ENCODE measurements at regions not wholly inside any gene's neighbourhood (a gene's known extent, or its start where the extent isn't known, plus 50 kb on each side); places are given as distances from the start of the nearest gene placed in this dataset.
A peak's percentile ranks its signal among the peaks of the same experiment; 100 is the strongest.
"Not testable (repeated sequence)": the region's sequence is repeated elsewhere in the genome, so short reads cannot be mapped to it uniquely, and the experiment has no call there.

DNA sequence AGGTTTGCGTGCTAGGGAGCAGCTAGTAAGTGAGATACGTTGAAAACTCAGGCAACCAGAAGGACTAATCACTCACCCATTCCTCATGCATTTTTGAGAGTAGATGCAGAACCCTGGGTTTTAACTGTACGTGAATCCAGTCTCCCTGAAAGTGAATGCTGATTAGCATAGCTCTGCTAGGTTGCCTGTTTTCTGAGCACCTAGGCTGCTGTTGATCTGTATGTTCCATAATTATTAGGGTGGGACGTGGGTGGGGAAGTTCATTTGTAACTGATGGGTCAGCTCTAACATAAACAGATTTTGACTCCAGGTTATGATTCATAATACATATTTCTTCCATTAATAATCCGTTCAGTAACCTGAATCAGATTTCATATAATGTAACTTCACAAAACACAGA lies 379.0 kb upstream of the FANCL start:
- ATAC-seq (no peak), DNase-seq (no peak)

DNA sequence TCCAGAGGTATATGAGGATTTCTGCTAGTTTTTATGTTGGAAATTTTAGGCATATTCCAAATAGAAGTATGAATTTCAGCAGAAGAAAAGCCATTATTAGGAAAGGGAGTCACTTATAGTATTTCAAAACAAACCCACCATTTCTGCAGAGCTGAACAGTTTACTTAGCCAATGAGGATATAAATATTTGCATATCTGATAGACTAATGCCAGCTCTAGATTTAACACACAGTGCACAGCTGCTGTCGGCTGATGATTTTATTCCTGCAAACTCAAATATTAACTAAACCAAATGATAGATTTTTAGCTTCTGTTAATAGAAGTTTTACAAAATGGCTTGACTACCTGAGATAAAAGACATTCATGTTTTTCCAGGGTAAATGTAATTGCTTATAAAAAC lies 375.8 kb upstream of the FANCL start:
- DNase-seq (no peak), ATAC-seq (no peak)

- no peak for DNase-seq
These were observed 373.1 kb upstream of the FANCL start for GRCh38 chr2:58614219-58614618.

DNA sequence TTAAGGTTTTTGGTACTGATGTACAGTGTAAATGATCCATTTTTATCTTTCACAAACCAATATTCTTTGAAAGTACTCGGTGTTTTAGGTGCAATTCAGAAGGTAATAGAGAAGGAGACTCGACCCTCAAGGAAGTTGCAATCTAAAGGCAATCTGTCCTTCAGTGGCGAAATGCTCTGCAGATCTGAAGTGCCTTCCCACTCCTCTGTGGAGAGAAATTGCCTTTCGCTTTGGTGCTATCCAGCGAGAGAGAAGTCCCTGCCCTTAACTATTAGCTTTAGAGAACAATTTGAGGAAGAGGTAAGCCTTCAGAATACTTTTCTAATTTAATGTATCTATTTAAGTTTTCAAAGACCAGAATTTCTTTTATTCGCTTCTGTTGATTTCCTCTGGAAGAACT lies 371.8 kb upstream of the FANCL start:
- DNase-seq (no peak), ATAC-seq (no peak)

More at GRCh38 chr2:58614219-58614618, 373.1 kb upstream of the FANCL start:
- ATAC-seq = no peak

DNA sequence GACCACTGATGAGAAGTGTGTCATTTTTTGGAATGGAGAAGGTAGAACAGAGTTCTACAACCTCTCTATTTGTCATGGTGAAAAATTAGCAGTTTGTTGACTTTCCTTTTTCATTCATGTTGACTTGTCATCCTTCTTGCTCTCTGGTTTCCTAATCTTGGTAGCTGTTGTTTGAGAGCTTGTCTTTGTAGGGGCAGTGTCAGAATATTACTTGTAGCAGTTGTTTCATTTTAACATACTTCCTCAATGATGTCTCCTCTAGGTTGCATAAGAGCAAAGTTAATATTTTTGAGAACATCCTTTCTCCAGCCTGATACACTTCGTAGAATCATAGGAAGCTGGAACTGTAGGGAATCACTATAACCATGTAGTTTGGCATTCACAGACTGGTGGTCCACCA lies 368.2 kb upstream of the FANCL start:
- ATAC-seq (no peak), DNase-seq (no peak)

DNA sequence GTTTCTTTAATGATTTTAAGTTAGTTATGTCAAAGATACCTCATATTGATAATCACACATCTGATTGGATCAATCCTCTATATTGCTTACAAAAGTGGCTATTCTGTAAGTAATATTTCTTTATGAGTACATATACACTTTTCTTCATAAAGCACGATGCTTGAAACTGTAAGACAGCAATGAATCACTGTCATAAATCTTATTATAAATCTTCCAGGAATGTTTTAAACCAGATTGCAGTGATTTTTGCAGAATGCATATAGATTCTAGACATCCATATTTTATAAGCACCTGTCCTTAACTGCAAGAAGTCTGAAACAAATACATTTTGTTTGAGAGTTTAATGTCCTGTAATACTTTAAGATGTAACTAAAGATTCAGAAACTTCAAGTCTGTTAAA lies 367.0 kb upstream of the FANCL start:
- DNase-seq = no peak
- ATAC-seq = no peak

GRCh38 chr2:58607448-58607847 lies 366.3 kb upstream of the FANCL start:
- DNase-seq = no peak
- ATAC-seq = no peak

- ATAC-seq = no peak
- DNase-seq = no peak
These were observed 365.7 kb upstream of the FANCL start for GRCh38 chr2:58606799-58607198.

DNA sequence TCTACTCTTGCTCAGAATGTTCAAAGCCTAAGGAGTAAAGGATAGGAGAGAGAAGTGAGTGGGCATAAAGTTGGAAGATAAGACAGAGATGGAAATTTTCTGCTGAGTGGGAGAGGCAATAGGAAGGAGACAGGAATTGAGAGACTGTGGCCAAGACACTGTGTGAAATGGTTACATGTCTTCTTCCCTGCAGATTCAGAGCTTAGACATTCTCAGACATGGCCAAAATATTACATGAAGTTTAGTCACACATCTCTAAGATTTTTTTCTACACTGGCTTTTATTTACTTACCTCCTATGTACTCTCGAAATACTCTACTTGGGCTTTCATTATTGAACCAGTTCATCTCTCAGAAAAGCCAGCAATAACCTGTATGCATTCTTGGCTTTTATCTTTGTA lies 363.0 kb upstream of the FANCL start:
- DNase-seq = no peak
- ATAC-seq = no peak

DNA sequence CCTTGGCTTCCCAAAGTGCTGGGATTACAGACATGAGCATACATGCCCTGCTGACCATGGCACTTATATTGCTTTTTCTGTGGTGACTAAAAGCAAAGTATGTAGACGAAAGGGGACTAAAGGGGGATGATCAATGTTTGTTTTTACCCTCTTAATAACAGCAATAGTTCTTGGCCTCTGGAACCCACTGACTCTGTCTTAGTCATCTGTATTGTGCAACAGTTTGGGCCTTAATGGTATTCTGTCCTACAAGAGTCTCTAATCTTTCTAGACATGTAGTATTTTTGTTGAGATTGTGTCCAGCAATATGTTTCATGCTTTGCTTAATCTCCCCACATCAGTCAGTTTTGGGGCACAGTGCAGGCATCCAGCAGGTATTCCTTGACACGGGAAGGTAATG lies 359.9 kb upstream of the FANCL start:
- DNase-seq = no peak
- ATAC-seq = no peak

GRCh38 chr2:58598171-58598570 lies 357.0 kb upstream of the FANCL start:
- ATAC-seq (no peak), DNase-seq (no peak)

DNA sequence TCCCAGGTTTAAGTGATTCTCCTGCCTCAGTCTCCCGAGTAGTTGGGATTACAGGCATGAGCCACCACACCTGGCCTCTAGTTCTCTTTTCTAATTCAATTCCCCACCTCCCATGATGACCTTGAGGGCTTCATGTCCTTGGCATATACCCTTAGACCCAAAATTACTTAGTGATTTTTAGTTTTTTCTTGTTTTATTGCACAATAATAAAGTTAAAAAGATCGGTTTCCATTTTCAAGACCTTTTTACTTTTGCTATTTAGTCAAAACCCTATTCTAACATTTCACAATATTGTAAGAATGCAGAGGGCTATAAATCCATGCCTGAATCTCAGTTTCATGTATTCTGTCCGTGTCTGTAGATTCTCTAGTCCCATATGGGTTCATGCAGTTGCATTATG lies 354.6 kb upstream of the FANCL start:
- DNase-seq = no peak
- ATAC-seq = no peak

GRCh38 chr2:58594762-58595161 lies 353.6 kb upstream of the FANCL start:
- ATAC-seq = no peak
- no peak for DNase-seq

DNA sequence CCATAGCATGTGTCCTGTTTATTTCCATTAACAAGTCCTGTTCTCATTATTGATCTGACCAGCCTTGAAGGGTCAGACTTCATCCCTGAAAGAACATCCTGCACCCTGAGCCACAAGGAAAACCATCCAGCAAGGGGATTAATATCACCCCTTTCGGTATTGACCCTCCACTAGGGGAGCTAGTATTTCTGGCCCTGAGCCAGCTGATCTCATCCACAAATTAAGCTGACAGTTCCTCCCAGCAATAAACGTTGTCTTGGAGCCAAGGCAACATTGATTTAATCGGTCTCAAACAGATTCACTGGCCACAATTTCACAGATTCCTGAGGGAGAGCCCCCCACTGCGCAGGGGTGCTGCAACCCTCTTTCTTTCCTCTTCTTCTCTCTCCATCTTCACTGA lies 353.1 kb upstream of the FANCL start:
- ATAC-seq (no peak), DNase-seq (no peak)

- ATAC-seq, DNase-seq: not testable (repeated sequence)
These were observed 345.1 kb upstream of the FANCL start for GRCh38 chr2:58586178-58586577.

GRCh38 chr2:58585233-58585632 lies 344.1 kb upstream of the FANCL start:
- ATAC-seq = no peak

DNA sequence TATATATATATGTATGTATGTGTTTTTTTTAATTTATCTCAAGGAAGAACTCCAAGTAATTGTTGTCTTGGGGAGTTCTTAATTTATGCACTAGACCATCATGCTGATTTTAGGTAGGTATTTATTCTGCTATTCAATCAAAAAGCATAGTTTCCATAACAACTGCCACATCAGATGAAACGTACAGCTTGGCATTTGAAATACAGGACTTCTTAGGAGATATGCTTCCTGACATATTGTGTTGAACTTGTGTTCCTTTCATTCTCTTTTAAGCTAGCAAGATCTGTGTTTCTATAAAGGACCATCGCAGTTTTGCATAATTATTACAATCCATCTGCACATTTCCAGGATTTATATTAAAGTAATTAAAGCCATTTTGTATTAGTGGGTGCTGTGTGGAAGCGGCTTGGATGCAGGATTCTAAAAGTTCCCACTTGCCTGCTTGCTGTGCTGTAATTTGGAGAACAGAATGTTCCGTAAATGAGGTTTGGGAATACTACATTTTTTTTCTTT lies 343.5 kb upstream of the FANCL start:
- no peak for ATAC-seq
- no peak for DNase-seq

More at GRCh38 chr2:58585233-58585632, 344.1 kb upstream of the FANCL start:
- no peak for DNase-seq

DNA sequence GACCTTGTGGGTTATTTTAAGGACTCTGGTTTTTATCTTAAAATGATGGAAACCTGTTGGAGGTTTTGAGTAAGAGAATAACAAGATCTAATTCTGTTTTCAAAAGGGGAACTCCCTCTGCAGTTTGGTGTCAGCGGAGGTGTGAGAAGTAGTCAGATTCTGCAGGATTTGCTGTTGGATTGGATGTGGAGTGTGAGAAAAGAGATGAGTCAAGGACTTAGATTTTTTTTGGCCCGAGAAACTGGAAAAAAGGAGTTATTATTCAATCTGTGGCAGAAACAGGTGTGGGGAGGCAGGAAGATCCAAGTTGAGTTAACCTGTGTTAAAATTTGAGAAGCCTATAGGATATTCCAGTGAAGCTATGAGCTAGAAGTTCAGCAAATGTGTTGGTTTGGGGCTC lies 337.2 kb upstream of the FANCL start:
- ATAC-seq (no peak), DNase-seq (no peak)

GRCh38 chr2:58574873-58575272 lies 333.7 kb upstream of the FANCL start:
- DNase-seq = no peak
- no peak for ATAC-seq

DNA sequence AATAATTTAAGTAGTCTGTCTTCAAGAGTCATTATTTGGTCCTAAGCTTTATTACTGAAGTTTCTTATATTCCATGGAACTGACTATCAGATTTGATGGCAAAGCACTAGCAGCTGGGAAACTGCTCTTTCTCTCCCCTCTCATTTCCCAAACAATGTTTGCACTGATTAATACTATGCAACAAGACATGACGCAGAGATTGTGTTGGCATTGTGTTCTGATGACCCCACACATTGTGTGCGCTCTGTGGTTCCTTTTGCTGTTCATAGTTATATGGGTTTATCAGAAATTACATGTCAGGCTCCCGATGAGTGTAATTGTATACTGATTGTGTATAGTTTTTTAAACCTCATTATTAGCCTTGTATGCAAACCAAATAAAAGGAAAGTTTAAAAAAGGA lies 331.6 kb upstream of the FANCL start:
- DNase-seq (no peak), ATAC-seq (no peak)

DNA sequence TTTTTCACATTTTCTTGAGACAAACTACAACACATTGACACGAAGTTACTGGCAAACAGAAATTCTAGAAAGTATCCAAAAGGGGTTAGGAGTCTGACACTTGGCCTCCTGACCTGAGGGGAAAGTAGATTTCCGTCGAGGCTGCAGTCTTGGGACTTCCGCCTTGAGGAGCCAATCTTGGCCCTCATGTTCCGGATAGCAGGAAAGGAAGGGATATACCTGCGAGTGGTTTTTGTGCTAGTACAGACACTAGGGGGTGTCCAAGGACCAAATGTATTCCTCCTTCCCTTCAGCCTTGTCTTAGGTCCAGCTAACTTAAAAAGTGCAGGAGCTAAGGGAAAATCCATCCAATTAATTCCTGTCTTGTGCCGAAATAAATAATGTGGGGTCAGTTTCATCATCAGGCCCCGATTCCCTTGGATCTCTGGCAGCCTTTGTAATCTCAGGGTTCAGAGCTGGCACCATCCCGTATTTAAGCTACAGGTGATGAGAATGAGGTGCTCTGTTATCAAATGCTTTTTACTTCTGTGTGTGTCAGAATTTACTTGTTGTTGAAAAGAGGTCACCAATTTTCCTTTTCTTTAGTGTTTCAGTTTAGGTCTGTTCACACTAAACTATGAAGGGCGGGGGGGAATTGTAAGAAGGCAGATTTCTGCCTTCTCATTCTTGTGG lies 330.2 kb upstream of the FANCL start:
- ATAC-seq (no peak), DNase-seq (peak; percentile 12)

DNA sequence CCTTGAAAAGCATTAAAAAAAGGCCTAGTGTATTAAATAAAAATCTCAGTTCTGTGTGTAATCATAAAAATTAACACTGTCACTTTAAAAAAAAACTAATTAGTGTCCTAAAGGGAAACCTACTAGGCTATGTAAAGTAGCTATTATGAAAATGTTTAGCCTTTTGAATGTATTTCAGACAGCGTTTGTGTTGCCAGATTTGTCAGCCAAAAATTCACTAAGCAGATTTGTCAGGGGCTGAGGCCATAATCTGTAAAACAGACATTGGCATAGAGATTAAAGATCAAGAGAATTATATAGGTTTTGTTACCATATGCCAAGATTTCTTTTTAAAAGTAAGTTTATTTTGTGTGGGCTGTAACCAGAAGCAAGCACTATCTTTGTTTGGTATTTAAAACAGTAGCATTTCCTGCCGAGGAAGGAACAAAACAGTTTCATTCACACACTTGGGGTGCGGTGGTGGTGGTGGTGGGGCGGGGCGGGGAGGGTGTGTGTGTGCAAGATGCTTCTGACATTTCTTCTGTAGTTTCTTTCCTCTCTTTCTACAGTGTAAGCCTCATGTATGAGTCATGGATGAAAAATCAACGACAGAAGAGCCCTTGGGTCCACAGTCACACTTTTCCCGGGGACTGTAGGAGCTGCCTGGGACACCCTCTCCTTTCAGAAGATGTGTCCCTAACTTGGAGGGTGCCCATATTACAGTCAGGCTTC lies 328.5 kb upstream of the FANCL start:
- DNase-seq = peak; percentile 6
- peak; percentile 52 for ATAC-seq

- no peak for ATAC-seq
These were observed 327.8 kb upstream of the FANCL start for GRCh38 chr2:58568901-58569300.

DNA sequence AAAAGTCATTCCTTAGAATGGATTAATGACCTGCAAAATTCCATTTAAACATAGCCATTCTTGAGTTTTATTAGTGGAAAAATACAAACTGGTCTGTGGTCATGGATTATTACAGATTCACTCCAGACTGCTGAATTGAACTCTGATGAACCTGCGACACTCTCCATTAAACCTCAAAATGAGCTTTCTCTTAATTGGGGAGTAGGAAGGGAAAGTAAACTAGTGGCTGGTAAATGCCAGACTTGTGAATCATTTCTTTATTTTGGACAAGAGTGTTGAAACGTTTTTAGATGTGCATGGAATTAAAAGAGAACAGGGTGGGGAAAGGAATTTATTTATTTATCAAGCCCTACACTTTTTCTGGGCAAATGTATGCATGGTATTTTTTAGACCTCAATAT lies 321.2 kb upstream of the FANCL start:
- DNase-seq (no peak), ATAC-seq (no peak)

More at GRCh38 chr2:58568901-58569300, 327.8 kb upstream of the FANCL start:
- DNase-seq = no peak

Measured in stimulated activated naive CD8-positive, alpha-beta T cell treated with anti-CD3 and anti-CD28 coated beads, Interleukin-15, Interleukin-2, amounts not matched to agents 100 U/mL and 50 U/mL, for 24 hours (primary cell).